T-cell (primary cell): ENCODE measurements at regions not wholly inside any gene's neighbourhood (a gene's known extent, or its start where the extent isn't known, plus 50 kb on each side); places are given as distances from the start of the nearest gene placed in this dataset.

Source experiments
- ATAC-seq, 4 experiments: fragments of 200-7000 bp in 3 of 4; fragments of 150-1000 bp in 1 of 4; cut with Tn5 transposase; replicated peaks in 1 of 4; 1 replicate in 3 of 4; 2 replicates in 1 of 4; pipeline ENCODE4 v1.10.0; 2021; ENCODE audit warnings: moderate library complexity in 3 of 4, mild to moderate bottlenecking in 2 of 4, moderate number of reproducible peaks in 1 of 4
- CTCF ChIA-PET, 2 donors: fragments of 300-600 bp; sonication (Branson Sonifier 250); formaldehyde crosslinking; loops; one replicate each; lab custom pipeline; 2022; ENCODE audit warnings: antibody characterized with exemption in 2 of 2; lab: Charles Lee
- POLR2A ChIA-PET, 2 donors: fragments of 300-600 bp; sonication (Branson Sonifier 250); formaldehyde crosslinking; loops; one replicate each; lab custom pipeline; 2022; ENCODE audit warnings: antibody characterized with exemption in 2 of 2; lab: Charles Lee
- DNase-seq, 35 experiments: peaks; one replicate each; pipeline versions ENCODE4 v3.0.0 to v3.0.0-alpha.2; 2013 to 2023
- H3K27ac ChIP-seq: one replicate; pipeline ENCODE4 v1.5.1; 2013; ENCODE audit warnings: low read length
- H3K27me3 ChIP-seq, 2 experiments: replicated peaks in 1 of 2; 1 replicate in 1 of 2; 2 replicates in 1 of 2; pipeline versions ENCODE4 v1.6.1 to v1.7.0; 2013; ENCODE audit warnings: low read length in 1 of 2, mixed read lengths in 1 of 2; ENCODE audit not compliant: control insufficient read depth in 2 of 2, insufficient read depth in 2 of 2; ENCODE audit errors: extremely low read depth in 1 of 2
- H3K36me3 ChIP-seq, 2 donors: 1 replicate in 1 of 2; 2 replicates in 1 of 2; pipeline versions ENCODE4 v1.6.1 to v1.7.0; 2013; ENCODE audit warnings: low read length in 1 of 2; ENCODE audit not compliant: control insufficient read depth in 2 of 2, insufficient read depth in 1 of 2; ENCODE audit errors: extremely low read depth in 1 of 2
- H3K4me1 ChIP-seq, 2 experiments: 1 replicate in 1 of 2; 2 replicates in 1 of 2; pipeline versions ENCODE4 v1.6.1 to v1.7.0; 2013; ENCODE audit warnings: low read length in 2 of 2, mixed read lengths in 1 of 2; ENCODE audit not compliant: insufficient read depth in 2 of 2, control insufficient read depth in 1 of 2; ENCODE audit errors: extremely low read depth in 1 of 2
- H3K4me3 ChIP-seq, 2 donors: 1 replicate in 1 of 2; 2 replicates in 1 of 2; pipeline versions ENCODE4 v1.5.1 to v1.7.0; 2013; ENCODE audit warnings: mild to moderate bottlenecking in 2 of 2, low read length in 1 of 2, moderate library complexity in 1 of 2; ENCODE audit not compliant: control insufficient read depth in 1 of 2; ENCODE audit errors: extremely low read depth in 1 of 2
- H3K9me3 ChIP-seq: 2 replicates; pipeline ENCODE4 v1.7.0; 2013
- H3K27ac Mint-ChIP-seq, 2 donors: one replicate each; pipeline ENCODE4 v1.8.0; 2020 to 2021; ENCODE audit warnings: mild to moderate bottlenecking in 2 of 2, mixed read lengths in 2 of 2
- H3K27me3 Mint-ChIP-seq, 2 donors: one replicate each; pipeline ENCODE4 v1.8.0; 2021 to 2022; ENCODE audit warnings: mixed read lengths in 2 of 2
- H3K36me3 Mint-ChIP-seq: one replicate; pipeline ENCODE4 v1.8.0; 2021; ENCODE audit warnings: mixed read lengths
- H3K4me1 Mint-ChIP-seq, 3 donors: one replicate each; pipeline ENCODE4 v1.8.0; 2020 to 2022; ENCODE audit warnings: mixed read lengths in 3 of 3, mild to moderate bottlenecking in 1 of 3
- H3K4me3 Mint-ChIP-seq, 3 donors: one replicate each; pipeline ENCODE4 v1.8.0; 2020 to 2022; ENCODE audit warnings: mild to moderate bottlenecking in 3 of 3, mixed read lengths in 3 of 3, moderate library complexity in 3 of 3
- H3K9me3 Mint-ChIP-seq, 3 donors: one replicate each; pipeline ENCODE4 v1.8.0; 2020 to 2022; ENCODE audit warnings: mixed read lengths in 3 of 3
- WGBS: methylation state at CpG from one replicate; pipeline ENCODE4 v1.1.5; 2013; ENCODE audit warnings: missing lambda C conversion rate; ENCODE audit not compliant: insufficient coverage; 5-methylcytosine and 5-hydroxymethylcytosine counted together

DNA sequence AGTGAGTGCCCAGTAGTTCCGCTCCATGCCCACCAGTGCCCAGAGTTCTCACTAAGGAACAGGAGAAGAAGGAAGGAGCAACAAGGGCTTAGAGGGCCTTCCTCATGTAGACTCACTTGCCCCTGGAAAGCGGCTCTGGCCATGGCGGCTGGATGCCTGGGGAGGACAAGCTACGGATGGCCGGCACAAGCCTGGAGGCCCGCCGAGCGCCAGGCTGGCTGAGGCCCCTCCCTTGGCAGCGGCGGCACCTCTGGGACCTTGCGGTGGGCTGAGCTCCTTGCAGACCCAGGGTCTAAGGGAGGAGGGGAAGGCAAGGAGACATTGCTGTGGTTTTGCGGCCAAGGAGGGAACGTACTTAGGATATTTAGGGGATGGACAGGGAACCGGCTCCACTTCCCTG lies 160.1 kb downstream of the SALL1 start:
- no peak overlapping the region for H3K4me3 Mint-ChIP-seq
- Histone ChIP-seq H3K4me3 (no peak overlapping the region), H3K9me3 (no peaks in the 10 kb centered on the region), H3K27me3 (no peaks in the 10 kb centered on the region), H3K36me3 (no peaks in the 10 kb centered on the region), H3K27ac (no peak overlapping the region), H3K4me1 (no peaks in the 10 kb centered on the region)
- DNase-seq (no peak), ATAC-seq (no peak)
- ChIA-PET CTCF (no interaction called here), POLR2A (no interaction called here)
- 94% methylated on average over 6 of the region's 14 CpGs for WGBS
- H3K27me3 Mint-ChIP-seq, result peaks cover 2 to 15% of the 10 kb centered on the region in 2 donors
- peaks cover 0 to 12% (median 5%) of the 10 kb centered on the region in 3 donors for H3K9me3 Mint-ChIP-seq
- no peaks in the 10 kb centered on the region for H3K4me1 Mint-ChIP-seq
- H3K36me3 Mint-ChIP-seq, result no peaks in the 10 kb centered on the region
- no peak overlapping the region for H3K27ac Mint-ChIP-seq

DNA sequence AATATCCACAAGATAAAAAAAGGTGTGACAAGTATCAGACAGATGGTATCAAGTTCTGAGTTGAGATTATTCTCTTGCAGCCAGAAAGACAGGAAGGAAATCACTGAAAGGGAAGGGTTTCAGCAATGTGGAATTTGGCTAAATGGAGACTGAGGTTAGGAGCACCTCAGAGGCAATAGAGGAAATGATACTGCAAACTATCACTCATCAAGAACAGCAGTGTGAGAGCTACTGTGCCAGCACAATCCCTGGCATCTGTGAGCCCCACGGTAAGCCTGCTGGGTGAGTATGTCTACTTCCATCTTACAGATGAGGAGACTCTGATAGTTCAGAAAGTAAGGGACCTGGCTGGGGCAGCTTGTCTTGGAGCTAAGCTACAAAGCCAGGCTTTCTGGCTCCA lies 162.0 kb downstream of the SALL1 start:
- Mint-ChIP-seq H3K4me3 (no peak overlapping the region), H3K36me3 (no peaks in the 10 kb centered on the region), H3K27ac (no peak overlapping the region), H3K9me3 (peaks cover 0 to 8% (median 5%) of the 10 kb centered on the region in 3 donors), H3K27me3 (peaks cover 6 to 18% of the 10 kb centered on the region in 2 donors), H3K4me1 (no peaks in the 10 kb centered on the region)
- DNase-seq (no peak), ATAC-seq (no peak)
- ChIA-PET CTCF (no interaction called here), POLR2A (no interaction called here)
- Histone ChIP-seq H3K9me3 (no peaks in the 10 kb centered on the region), H3K27ac (no peak overlapping the region), H3K4me1 (no peaks in the 10 kb centered on the region), H3K36me3 (no peaks in the 10 kb centered on the region), H3K27me3 (no peaks in the 10 kb centered on the region), H3K4me3 (no peak overlapping the region)
- WGBS, result no CpG with 5 or more reads among the region's 1 CpG

DNA sequence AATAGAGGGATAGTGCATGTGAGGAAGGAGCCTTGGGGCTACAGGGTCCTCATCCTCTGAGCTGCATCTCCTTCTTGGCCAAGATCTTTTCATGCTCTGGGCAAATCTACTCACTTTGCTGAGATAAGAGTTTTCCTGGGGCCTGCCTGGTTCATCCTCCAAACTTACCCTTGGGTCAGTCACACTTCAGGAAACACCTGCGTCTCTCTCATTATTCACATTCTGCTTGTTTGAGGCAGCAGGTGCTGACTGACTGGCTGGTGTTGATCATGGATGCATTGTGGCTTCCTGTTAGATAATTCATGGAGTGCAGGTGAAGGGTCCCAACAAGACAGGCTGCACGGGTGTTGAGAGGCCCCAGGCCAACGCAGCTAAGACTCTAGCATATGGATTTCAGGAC lies 162.6 kb downstream of the SALL1 start:
- no peak for ATAC-seq
- Mint-ChIP-seq H3K4me1 (no peaks in the 10 kb centered on the region), H3K27me3 (peaks cover 6 to 18% of the 10 kb centered on the region in 2 donors), H3K4me3 (no peak overlapping the region), H3K36me3 (no peaks in the 10 kb centered on the region), H3K9me3 (peaks cover 0 to 8% (median 5%) of the 10 kb centered on the region in 3 donors), H3K27ac (no peak overlapping the region)
- ChIA-PET POLR2A (no interaction called here), CTCF (no interaction called here)
- Histone ChIP-seq H3K4me1 (no peaks in the 10 kb centered on the region), H3K27me3 (no peaks in the 10 kb centered on the region), H3K36me3 (no peaks in the 10 kb centered on the region), H3K9me3 (no peaks in the 10 kb centered on the region), H3K4me3 (no peak overlapping the region), H3K27ac (no peak overlapping the region)
- DNase-seq, result no peak
- whole genome bisulfite sequencing, result 30% methylated on average over 2 of the region's 3 CpGs

DNA sequence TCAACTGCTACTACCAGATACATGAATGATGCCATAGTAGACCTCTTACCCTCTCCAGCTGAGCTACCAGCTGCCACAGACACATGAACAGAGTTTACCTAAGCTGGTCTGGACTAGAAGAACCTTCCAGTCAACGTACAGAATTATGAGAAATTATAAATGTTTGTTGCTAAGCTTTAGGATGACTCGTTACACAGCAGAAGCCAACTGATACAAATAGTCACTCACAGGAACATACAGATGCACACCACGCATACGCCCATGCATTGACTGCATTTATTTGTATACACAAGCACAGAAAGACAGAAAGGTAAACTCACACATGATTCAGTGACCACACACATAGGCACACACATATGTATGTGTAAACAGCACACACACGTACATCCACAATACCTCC lies 164.6 kb downstream of the SALL1 start:
- Mint-ChIP-seq H3K4me3 (no peak overlapping the region), H3K36me3 (no peaks in the 10 kb centered on the region), H3K27me3 (peaks cover 4 to 18% of the 10 kb centered on the region in 2 donors), H3K27ac (no peak overlapping the region), H3K9me3 (peaks cover 0 to 13% (median 13%) of the 10 kb centered on the region in 3 donors), H3K4me1 (no peaks in the 10 kb centered on the region)
- Histone ChIP-seq H3K36me3 (no peaks in the 10 kb centered on the region), H3K27ac (no peak overlapping the region), H3K4me3 (no peak overlapping the region), H3K9me3 (no peaks in the 10 kb centered on the region), H3K4me1 (no peaks in the 10 kb centered on the region), H3K27me3 (no peaks in the 10 kb centered on the region)
- ATAC-seq (no peak), DNase-seq (no peak)
- WGBS, result 68% methylated on average over 4 of the region's 5 CpGs
- ChIA-PET POLR2A (no interaction called here), CTCF (interaction anchor here in 1 of 2 donors (0.6 kb wide), 1 partner anchor 136 kb away, joined by 6 read pairs; no protein-coding TSS in a partner anchor)

- no peaks in the 10 kb centered on the region for H3K27me3 ChIP-seq
- DNase-seq (no peak), ATAC-seq (no peak)
- peaks cover 4 to 18% of the 10 kb centered on the region in 2 donors for H3K27me3 Mint-ChIP-seq
- H3K4me1 Mint-ChIP-seq, result no peaks in the 10 kb centered on the region
- H3K9me3 ChIP-seq, result no peaks in the 10 kb centered on the region
- ChIA-PET CTCF (interaction anchor here in 1 of 2 donors (0.6 kb wide), 1 partner anchor 137 kb away, joined by 6 read pairs; no protein-coding TSS in a partner anchor), POLR2A (no interaction called here)
- H3K4me3 ChIP-seq, result no peak overlapping the region
- H3K4me3 Mint-ChIP-seq, result no peak overlapping the region
- H3K36me3 ChIP-seq, result no peaks in the 10 kb centered on the region
- peaks cover 0 to 13% (median 13%) of the 10 kb centered on the region in 3 donors for H3K9me3 Mint-ChIP-seq
- 44% methylated on average over 2 of the region's 2 CpGs for WGBS
- no peaks in the 10 kb centered on the region for H3K4me1 ChIP-seq
- no peak overlapping the region for H3K27ac ChIP-seq
- H3K27ac Mint-ChIP-seq, result no peak overlapping the region
- no peaks in the 10 kb centered on the region for H3K36me3 Mint-ChIP-seq
These were observed 165.3 kb downstream of the SALL1 start for GRCh38 chr16:50985733-50986132.

DNA sequence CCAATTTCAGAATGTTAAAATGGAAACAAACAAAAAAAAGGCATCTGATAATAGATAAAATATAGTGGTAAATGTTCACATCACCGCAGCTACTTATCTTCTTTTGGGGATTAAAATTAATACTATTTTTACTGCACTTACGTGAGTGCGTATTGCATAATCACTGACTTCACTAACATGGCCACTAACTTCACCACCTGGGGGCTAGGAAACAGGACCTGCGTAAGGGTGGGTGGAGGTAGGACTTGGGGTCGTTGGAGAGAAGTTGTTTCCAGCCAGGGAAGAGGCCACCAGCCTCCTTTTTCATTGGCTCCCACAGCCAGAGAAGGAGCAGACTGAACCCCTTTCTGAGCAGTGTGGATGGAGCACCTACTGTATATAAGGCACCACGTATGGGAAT lies 166.4 kb downstream of the SALL1 start:
- Histone ChIP-seq H3K27ac (no peak overlapping the region), H3K9me3 (no peaks in the 10 kb centered on the region), H3K4me3 (no peak overlapping the region), H3K36me3 (no peaks in the 10 kb centered on the region), H3K27me3 (no peaks in the 10 kb centered on the region), H3K4me1 (no peaks in the 10 kb centered on the region)
- Mint-ChIP-seq H3K4me1 (no peaks in the 10 kb centered on the region), H3K36me3 (no peaks in the 10 kb centered on the region), H3K27me3 (peaks cover 8 to 11% of the 10 kb centered on the region in 2 donors), H3K27ac (no peak overlapping the region), H3K9me3 (peaks cover 0 to 13% (median 8%) of the 10 kb centered on the region in 3 donors), H3K4me3 (no peak overlapping the region)
- CTCF ChIA-PET, result no interaction called here
- POLR2A ChIA-PET, result no interaction called here
- WGBS, result no CpG with 5 or more reads among the region's 6 CpGs
- no peak for ATAC-seq
- DNase-seq, result no peak

GRCh38 chr16:50982808-50983207 lies 168.3 kb downstream of the SALL1 start:
- ATAC-seq, result no peak
- no peak for DNase-seq
- H3K27me3 Mint-ChIP-seq, result peaks cover 6 to 13% of the 10 kb centered on the region in 2 donors
- H3K4me3 Mint-ChIP-seq, result no peak overlapping the region
- Histone ChIP-seq H3K27ac (no peak overlapping the region), H3K4me3 (no peak overlapping the region), H3K4me1 (no peaks in the 10 kb centered on the region), H3K9me3 (no peaks in the 10 kb centered on the region), H3K27me3 (peaks cover 0 to 2% of the 10 kb centered on the region in 2 experiments), H3K36me3 (no peaks in the 10 kb centered on the region)
- no peaks in the 10 kb centered on the region for H3K4me1 Mint-ChIP-seq
- no peaks in the 10 kb centered on the region for H3K36me3 Mint-ChIP-seq
- H3K27ac Mint-ChIP-seq, result no peak overlapping the region
- CTCF ChIA-PET, result no interaction called here
- POLR2A ChIA-PET, result no interaction called here
- H3K9me3 Mint-ChIP-seq, result peaks cover 0 to 13% (median 4%) of the 10 kb centered on the region in 3 donors
